Endothelial cell of umbilical vein (primary cell): ENCODE measurements at regions not wholly inside any gene's neighbourhood (a gene's known extent, or its start where the extent isn't known, plus 50 kb on each side); places are given as distances from the start of the nearest gene placed in this dataset.

ENCODE experiments used
- BruUV-seq: library from RNA; stranded (reverse); fragments of 400-500 nt; replicated peaks from 2 replicates; lab custom pipeline; 2021; lab: Mats Ljungman, UMichigan
- CTCF ChIA-PET: fragments of 300-600, 350-600 bp; sonication (Branson Sonifier 250); formaldehyde crosslinking; loops from one replicate; lab custom pipeline; 2021; ENCODE audit warnings: antibody characterized with exemption, inconsistent platforms; lab: Charles Lee
- POLR2A ChIA-PET: fragments of 300-600, 350-600 bp; sonication (Branson Sonifier 250); formaldehyde crosslinking; loops from one replicate; lab custom pipeline; 2021; ENCODE audit warnings: antibody characterized with exemption, inconsistent platforms; lab: Charles Lee
- DNase-seq: peaks from one replicate; pipeline ENCODE4 v3.0.0-alpha.2; 2011; ENCODE audit warnings: low read depth, low spot score
- FAIRE-seq: peaks from 2 replicates; lab custom pipeline; 2011; peaks lifted over from hg19 to GRCh38; lab: Jason Lieb, UNC
- H2AFZ ChIP-seq: 2 replicates; pipeline ENCODE4 v1.6.0; 2012; ENCODE audit warnings: low read depth, low read length, control low read depth, inconsistent platforms
- H3K27ac ChIP-seq: 2 replicates; pipeline ENCODE4 v1.5.1; 2011; ENCODE audit warnings: low read depth, mild to moderate bottlenecking, control low read depth, low read length, moderate library complexity; ENCODE audit not compliant: insufficient read depth
- H3K27me3 ChIP-seq, 2 experiments: 2 replicates each; pipeline versions ENCODE4 v1.6.0 to v1.6.1; 2011; ENCODE audit warnings: low read length in 2 of 2, mixed read lengths in 1 of 2; ENCODE audit not compliant: control insufficient read depth in 2 of 2, insufficient read depth in 2 of 2
- H3K36me3 ChIP-seq, 2 experiments: 2 replicates in 1 of 2; 3 replicates in 1 of 2; pipeline ENCODE4 v1.5.1; 2011; ENCODE audit warnings: low read length in 2 of 2, mild to moderate bottlenecking in 1 of 2, moderate library complexity in 1 of 2; ENCODE audit not compliant: control insufficient read depth in 2 of 2, insufficient read depth in 2 of 2; ENCODE audit errors: extremely low read depth in 1 of 2
- H3K4me1 ChIP-seq: 3 replicates; pipeline ENCODE4 v1.5.1; 2011; ENCODE audit warnings: mild to moderate bottlenecking, low read length; ENCODE audit not compliant: control insufficient read depth, insufficient read depth; ENCODE audit errors: extremely low read depth
- H3K4me2 ChIP-seq: 2 replicates; pipeline ENCODE4 v1.6.1; 2011; ENCODE audit warnings: low read length, control low read depth, mixed read lengths; ENCODE audit not compliant: insufficient read depth
- H3K4me3 ChIP-seq, 3 experiments: fragments of 200-600 bp in 1 of 3; sonication (generic), shearing (Covaris generic) in 1 of 3; replicated peaks in 1 of 3; 2 replicates each; pipeline ENCODE4 v1.5.1; 2011 to 2016; ENCODE audit warnings: control low read depth in 3 of 3, low read length in 3 of 3, mild to moderate bottlenecking in 2 of 3, inconsistent platforms in 1 of 3, low read depth in 1 of 3, moderate library complexity in 1 of 3; ENCODE audit not compliant: insufficient read depth in 1 of 3
- H3K79me2 ChIP-seq: 2 replicates; pipeline ENCODE4 v1.6.0; 2012; ENCODE audit warnings: low read length, inconsistent platforms; ENCODE audit not compliant: control insufficient read depth, insufficient read depth
- H3K9ac ChIP-seq: replicated peaks from 2 replicates; pipeline ENCODE3; 2011; ENCODE audit warnings: low read length, control low read depth; ENCODE audit not compliant: insufficient read depth; ENCODE audit errors: extremely low read depth
- H3K9me1 ChIP-seq: replicated peaks from 3 replicates; pipeline ENCODE4 v1.6.0; 2011; ENCODE audit warnings: mild to moderate bottlenecking, low read length; ENCODE audit not compliant: control insufficient read depth, insufficient read depth; ENCODE audit errors: extremely low read depth
- H3K9me3 ChIP-seq: replicated peaks from 2 replicates; pipeline ENCODE4 v1.5.1; 2012; ENCODE audit warnings: low read length, inconsistent platforms; ENCODE audit not compliant: control insufficient read depth, insufficient read depth
- H4K20me1 ChIP-seq: replicated peaks from 2 replicates; pipeline ENCODE3; 2011; ENCODE audit warnings: mild to moderate bottlenecking, low read length; ENCODE audit not compliant: control insufficient read depth, insufficient read depth; ENCODE audit errors: extremely low read depth
- EZH2 ChIP-seq: IDR thresholded peaks from 2 replicates; pipeline ENCODE4 v1.6.1; 2012; ENCODE audit warnings: borderline replicate concordance, low read depth, mild to moderate bottlenecking, moderate library complexity, low read length, inconsistent platforms; ENCODE audit not compliant: severe bottlenecking
- FOS ChIP-seq: IDR thresholded peaks from 2 replicates; pipeline ENCODE4 v1.6.1; 2011; ENCODE audit warnings: mild to moderate bottlenecking, low read length, moderate library complexity, borderline replicate concordance; ENCODE audit not compliant: insufficient read depth
- GATA2 ChIP-seq: IDR thresholded peaks from 2 replicates; pipeline ENCODE4 v1.7.0; 2011; ENCODE audit warnings: low read depth, mild to moderate bottlenecking, moderate library complexity, mixed read lengths, low read length; ENCODE audit not compliant: insufficient read length, insufficient read depth
- JUN ChIP-seq: IDR thresholded peaks from 2 replicates; pipeline ENCODE4 v1.6.1; 2011; ENCODE audit warnings: borderline replicate concordance, low read depth; ENCODE audit not compliant: insufficient read length, insufficient read depth
- MYC ChIP-seq: IDR thresholded peaks from one replicate; pipeline ENCODE4 v1.6.1; 2011; ENCODE audit warnings: mild to moderate bottlenecking, low read depth, low read length
- POLR2A ChIP-seq: IDR thresholded peaks from 2 replicates; pipeline ENCODE4 v1.6.1; 2012; ENCODE audit warnings: low read depth, mild to moderate bottlenecking, control low read depth, low read length
- POLR2AphosphoS5 ChIP-seq: IDR thresholded peaks from 2 replicates; pipeline ENCODE4 v1.6.1; 2012; ENCODE audit warnings: low read depth, mild to moderate bottlenecking, control low read depth, low read length, moderate library complexity; ENCODE audit not compliant: insufficient read depth
- dilution Hi-C: fragments of 300-500 bp; cut with MboI; formaldehyde crosslinking; loops from one replicate; pipeline ENCODE4 v1.15.0; 2019; ENCODE audit warnings: low sequenced_read_pairs; ENCODE audit not compliant: extremely low pct_ligation_motif_present
- intact Hi-C: fragments of 100-400 bp; cut with micrococcal nuclease; formaldehyde crosslinking; loops from one replicate; pipeline ENCODE4 v1.10.0; 2022
- TF ChIP-seq, protein P1 (sequence below), 2 donors: IDR thresholded peaks; 1 replicate in 1 of 2; 2 replicates in 1 of 2; pipeline ENCODE4 v1.5.1; 2011; ENCODE audit warnings: low read length in 2 of 2, mild to moderate bottlenecking in 2 of 2, moderate library complexity in 2 of 2, control low read depth in 1 of 2, inconsistent platforms in 1 of 2, low read depth in 1 of 2; ENCODE audit not compliant: insufficient read depth in 1 of 2; ENCODE audit errors: extremely low read depth in 1 of 2
- TF ChIP-seq, protein P2 (sequence below): IDR thresholded peaks from 2 replicates; pipeline ENCODE4 v1.6.1; 2011; ENCODE audit not compliant: insufficient read depth, insufficient read length

DNA sequence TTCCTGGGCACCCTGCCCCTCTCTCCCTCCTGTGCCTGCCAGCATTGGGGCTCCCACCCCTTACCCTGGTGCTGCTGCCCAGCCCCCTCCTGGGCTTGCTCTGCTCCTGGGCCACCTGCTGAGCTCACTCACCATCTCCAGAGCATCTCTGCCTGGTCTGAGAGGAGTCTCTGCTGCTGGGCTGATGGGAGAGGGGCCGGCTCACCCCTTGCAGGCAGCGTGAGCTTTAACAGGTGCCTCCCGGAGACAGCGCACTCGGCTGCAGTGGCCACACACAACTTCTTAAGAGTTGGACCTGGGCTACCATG, 721.7 kb downstream of the MATN1 start:
- CTCF ChIA-PET = no interaction called here
- Histone ChIP-seq H3K36me3 (no peaks in the 10 kb centered on the region), H3K4me2 (no peak overlapping the region), H3K9me1 (no peaks in the 10 kb centered on the region), H3K27me3 (no peaks in the 10 kb centered on the region), H3K4me1 (no peaks in the 10 kb centered on the region), H3K4me3 (no peak overlapping the region), H3K9ac (no peak overlapping the region), H2AFZ (no peak overlapping the region), H4K20me1 (no peaks in the 10 kb centered on the region), H3K9me3 (no peaks in the 10 kb centered on the region), H3K27ac (no peak overlapping the region), H3K79me2 (no peaks in the 10 kb centered on the region)
- POLR2A ChIA-PET = no interaction called here
- intact Hi-C loops = no loop called here
- dilution Hi-C loops = no loop called here
- DNase-seq (no peak), FAIRE-seq (no peak)
- TF ChIP-seq POLR2A (no peak), EZH2 (no peak)
- BruUV-seq = no TSS peak

DNA sequence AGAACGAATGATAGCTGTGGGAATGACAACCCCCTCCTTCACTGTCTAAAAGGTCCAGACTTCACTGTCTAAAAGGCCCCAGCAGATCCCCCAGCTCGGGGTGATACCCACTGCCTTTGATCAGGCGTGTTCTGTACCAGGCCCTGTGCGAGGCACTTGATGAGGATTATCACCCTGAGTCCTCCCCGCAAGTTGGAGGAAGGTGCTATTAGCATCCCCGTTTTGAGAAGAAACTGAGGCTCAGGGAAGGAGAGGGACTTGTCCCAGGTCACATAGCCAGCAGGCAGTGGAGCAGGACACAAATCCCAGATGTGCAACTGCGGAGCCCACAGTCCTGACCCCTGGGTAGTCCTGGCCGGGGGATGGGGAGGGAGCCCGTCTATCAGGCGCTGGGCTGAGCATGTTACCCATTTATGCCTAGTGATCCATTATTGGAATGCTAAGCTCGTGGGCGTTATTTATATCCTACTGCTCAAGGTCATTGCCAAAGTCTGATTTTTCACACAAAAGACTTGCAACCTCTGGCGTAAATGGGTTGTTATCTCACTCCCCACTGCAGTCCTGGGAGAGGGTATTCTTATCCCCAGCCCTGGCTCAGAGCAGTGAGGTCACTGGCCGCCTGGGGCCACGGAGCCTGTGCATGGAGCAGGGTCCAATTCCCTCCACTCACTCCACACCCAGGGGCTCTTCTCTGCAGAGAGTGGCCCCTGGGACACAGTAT, 722.2 kb downstream of the MATN1 start:
- H3K9me3 ChIP-seq = no peaks in the 10 kb centered on the region
- H3K4me2 ChIP-seq = no peak overlapping the region
- H3K4me1 ChIP-seq = no peaks in the 10 kb centered on the region
- ChIA-PET CTCF (no interaction called here), POLR2A (no interaction called here)
- DNase-seq (no peak), FAIRE-seq (no peak)
- dilution Hi-C loops = no loop called here
- intact Hi-C loops = no loop called here
- no peaks in the 10 kb centered on the region for H3K27me3 ChIP-seq
- H3K79me2 ChIP-seq = no peaks in the 10 kb centered on the region
- no peaks in the 10 kb centered on the region for H3K36me3 ChIP-seq
- no peak overlapping the region for H2AFZ ChIP-seq
- no peaks in the 10 kb centered on the region for H4K20me1 ChIP-seq
- H3K9me1 ChIP-seq = no peaks in the 10 kb centered on the region
- TF ChIP-seq GATA2 = no peak
- TF ChIP-seq, protein P1, sequence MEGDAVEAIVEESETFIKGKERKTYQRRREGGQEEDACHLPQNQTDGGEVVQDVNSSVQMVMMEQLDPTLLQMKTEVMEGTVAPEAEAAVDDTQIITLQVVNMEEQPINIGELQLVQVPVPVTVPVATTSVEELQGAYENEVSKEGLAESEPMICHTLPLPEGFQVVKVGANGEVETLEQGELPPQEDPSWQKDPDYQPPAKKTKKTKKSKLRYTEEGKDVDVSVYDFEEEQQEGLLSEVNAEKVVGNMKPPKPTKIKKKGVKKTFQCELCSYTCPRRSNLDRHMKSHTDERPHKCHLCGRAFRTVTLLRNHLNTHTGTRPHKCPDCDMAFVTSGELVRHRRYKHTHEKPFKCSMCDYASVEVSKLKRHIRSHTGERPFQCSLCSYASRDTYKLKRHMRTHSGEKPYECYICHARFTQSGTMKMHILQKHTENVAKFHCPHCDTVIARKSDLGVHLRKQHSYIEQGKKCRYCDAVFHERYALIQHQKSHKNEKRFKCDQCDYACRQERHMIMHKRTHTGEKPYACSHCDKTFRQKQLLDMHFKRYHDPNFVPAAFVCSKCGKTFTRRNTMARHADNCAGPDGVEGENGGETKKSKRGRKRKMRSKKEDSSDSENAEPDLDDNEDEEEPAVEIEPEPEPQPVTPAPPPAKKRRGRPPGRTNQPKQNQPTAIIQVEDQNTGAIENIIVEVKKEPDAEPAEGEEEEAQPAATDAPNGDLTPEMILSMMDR (IDR thresholded peaks at IDR 0.05; ENCODE audit: extremely low read depth in 1 of 2, insufficient read depth in 1 of 2, low read depth in 1 of 2, low read length in 2 of 2) = no peak
- no peak for TF ChIP-seq POLR2A
- no peak for TF ChIP-seq EZH2
- no peak for TF ChIP-seq POLR2AphosphoS5
- TF ChIP-seq MYC = no peak
- TF ChIP-seq, protein P2, sequence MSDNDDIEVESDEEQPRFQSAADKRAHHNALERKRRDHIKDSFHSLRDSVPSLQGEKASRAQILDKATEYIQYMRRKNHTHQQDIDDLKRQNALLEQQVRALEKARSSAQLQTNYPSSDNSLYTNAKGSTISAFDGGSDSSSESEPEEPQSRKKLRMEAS = no peak
- TF ChIP-seq FOS = no peak
- TF ChIP-seq JUN = no peak
- BruUV-seq = no TSS peak
- H3K4me3 ChIP-seq = no peak overlapping the region
- H3K9ac ChIP-seq = no peak overlapping the region
- no peak overlapping the region for H3K27ac ChIP-seq
